ENCODE measurements at regions not wholly inside any gene's neighbourhood (a gene's known extent, or its start where the extent isn't known, plus 50 kb on each side); places are given as distances from the start of the nearest gene placed in this dataset.
"Not testable (repeated sequence)": the region's sequence is repeated elsewhere in the genome, so short reads cannot be mapped to it uniquely, and the experiment has no call there.

GRCh38 chr17:20873173-20873572 is 169.6 kb downstream of the USP22 start:
- intact Hi-C loops (cut with DNase I); H3K27me3 ChIP-seq (ENCODE audit: control insufficient read depth, insufficient read depth); H3K4me3 ChIP-seq (ENCODE audit: low read length); H3K4me1 ChIP-seq (ENCODE audit: control insufficient read depth, insufficient read depth, low read length); DNase-seq; ATAC-seq; H3K27ac ChIP-seq (ENCODE audit: low read length); H3K9me3 ChIP-seq (ENCODE audit: control insufficient read depth, low read length): not testable (repeated sequence)
- WGBS, result 81% methylated on average over 4 of the region's 4 CpGs

- H3K4me1 ChIP-seq (ENCODE audit: control insufficient read depth, insufficient read depth, low read length); H3K27me3 ChIP-seq (ENCODE audit: control insufficient read depth, insufficient read depth); H3K9me3 ChIP-seq (ENCODE audit: control insufficient read depth, low read length); intact Hi-C loops (cut with DNase I); H3K4me3 ChIP-seq (ENCODE audit: low read length); DNase-seq; ATAC-seq; H3K27ac ChIP-seq (ENCODE audit: low read length): not testable (repeated sequence)
- 74% methylated on average over 5 of the region's 5 CpGs for WGBS
These were observed 169.0 kb downstream of the USP22 start for GRCh38 chr17:20873688-20874328.

GRCh38 chr17:20877384-20877783 is 165.4 kb downstream of the USP22 start:
- H3K9me3 ChIP-seq (ENCODE audit: control insufficient read depth, low read length); DNase-seq; H3K27me3 ChIP-seq (ENCODE audit: control insufficient read depth, insufficient read depth); H3K4me3 ChIP-seq (ENCODE audit: low read length); H3K27ac ChIP-seq (ENCODE audit: low read length); H3K4me1 ChIP-seq (ENCODE audit: control insufficient read depth, insufficient read depth, low read length); ATAC-seq; intact Hi-C loops (cut with DNase I): not testable (repeated sequence)
- 81% methylated on average over 1 of the region's 1 CpG for WGBS

GRCh38 chr17:20890338-20890737 is 152.5 kb downstream of the USP22 start:
- intact Hi-C loops (cut with DNase I), result no loop called here
- H3K4me3 ChIP-seq (ENCODE audit: low read length), result no peak overlapping the region
- no peak for ATAC-seq
- H3K27ac ChIP-seq (ENCODE audit: low read length), result no peak overlapping the region
- H3K27me3 ChIP-seq (ENCODE audit: control insufficient read depth, insufficient read depth), result no peaks in the 10 kb centered on the region
- no peak for DNase-seq
- 80% methylated on average over 2 of the region's 2 CpGs for WGBS
- no peaks in the 10 kb centered on the region for H3K9me3 ChIP-seq (ENCODE audit: control insufficient read depth, low read length)
- H3K4me1 ChIP-seq (ENCODE audit: control insufficient read depth, insufficient read depth, low read length), result no peaks in the 10 kb centered on the region

GRCh38 chr17:20895426-20895825 is 147.4 kb downstream of the USP22 start:
- H3K27me3 ChIP-seq (ENCODE audit: control insufficient read depth, insufficient read depth); H3K9me3 ChIP-seq (ENCODE audit: control insufficient read depth, low read length); intact Hi-C loops (cut with DNase I); H3K27ac ChIP-seq (ENCODE audit: low read length); DNase-seq; H3K4me3 ChIP-seq (ENCODE audit: low read length); H3K4me1 ChIP-seq (ENCODE audit: control insufficient read depth, insufficient read depth, low read length): not testable (repeated sequence)
- ATAC-seq, result peak; percentile 25 to 38
- 98% methylated on average over 18 of the region's 18 CpGs for WGBS

- Histone ChIP-seq H3K27ac (ENCODE audit: low read length) (no peak overlapping the region), H3K9me3 (ENCODE audit: control insufficient read depth, low read length) (no peaks in the 10 kb centered on the region), H3K4me1 (ENCODE audit: control insufficient read depth, insufficient read depth, low read length) (no peaks in the 10 kb centered on the region), H3K4me3 (ENCODE audit: low read length) (no peak overlapping the region), H3K27me3 (ENCODE audit: control insufficient read depth, insufficient read depth) (no peaks in the 10 kb centered on the region)
- peak; percentile 26 to 43 for ATAC-seq
- intact Hi-C loops (cut with DNase I), result no loop called here
- whole genome bisulfite sequencing, result 65% methylated on average over 30 of the region's 30 CpGs
- peak; percentile 19 to 79 (median 62) for DNase-seq
These were observed 146.6 kb downstream of the USP22 start for GRCh38 chr17:20896153-20896649.

GRCh38 chr17:20898726-20899125 is 144.1 kb downstream of the USP22 start:
- H3K4me1 ChIP-seq (ENCODE audit: control insufficient read depth, insufficient read depth, low read length); ATAC-seq; H3K27me3 ChIP-seq (ENCODE audit: control insufficient read depth, insufficient read depth); H3K4me3 ChIP-seq (ENCODE audit: low read length); intact Hi-C loops (cut with DNase I); H3K27ac ChIP-seq (ENCODE audit: low read length); DNase-seq; H3K9me3 ChIP-seq (ENCODE audit: control insufficient read depth, low read length): not testable (repeated sequence)
- 57% methylated on average over 5 of the region's 5 CpGs for WGBS

GRCh38 chr17:20902496-20902895 is 140.3 kb downstream of the USP22 start:
- H3K4me3 ChIP-seq (ENCODE audit: low read length); H3K27me3 ChIP-seq (ENCODE audit: control insufficient read depth, insufficient read depth); H3K9me3 ChIP-seq (ENCODE audit: control insufficient read depth, low read length); ATAC-seq; intact Hi-C loops (cut with DNase I); H3K4me1 ChIP-seq (ENCODE audit: control insufficient read depth, insufficient read depth, low read length); H3K27ac ChIP-seq (ENCODE audit: low read length): not testable (repeated sequence)
- WGBS, result 34% methylated on average over 17 of the region's 17 CpGs
- peak in 1 of 3 donors; percentile 59 for DNase-seq

GRCh38 chr17:20903549-20903948 is 139.3 kb downstream of the USP22 start:
- intact Hi-C loops (cut with DNase I), result not testable (repeated sequence)
- WGBS, result 13% methylated on average over 1 of the region's 1 CpG

GRCh38 chr17:20908313-20909267 is 134.2 kb downstream of the USP22 start:
- H3K27me3 ChIP-seq (ENCODE audit: control insufficient read depth, insufficient read depth), result no peaks in the 10 kb centered on the region
- H3K4me1 ChIP-seq (ENCODE audit: control insufficient read depth, insufficient read depth, low read length), result no peaks in the 10 kb centered on the region
- peak; percentile 93 to 98 (median 97) for DNase-seq
- H3K27ac ChIP-seq (ENCODE audit: low read length), result peak overlapping the region; percentile 83
- no peaks in the 10 kb centered on the region for H3K9me3 ChIP-seq (ENCODE audit: control insufficient read depth, low read length)
- intact Hi-C loops (cut with DNase I), result no loop called here
- WGBS, result 10% methylated on average over 43 of the region's 43 CpGs
- H3K4me3 ChIP-seq (ENCODE audit: low read length), result peak overlapping the region; percentile 43
- peak; percentile 100 for ATAC-seq

More at GRCh38 chr17:20903549-20903948, 139.3 kb downstream of the USP22 start:
- H3K27me3 ChIP-seq (ENCODE audit: control insufficient read depth, insufficient read depth); H3K9me3 ChIP-seq (ENCODE audit: control insufficient read depth, low read length); H3K4me1 ChIP-seq (ENCODE audit: control insufficient read depth, insufficient read depth, low read length); H3K4me3 ChIP-seq (ENCODE audit: low read length); DNase-seq; H3K27ac ChIP-seq (ENCODE audit: low read length); ATAC-seq: not testable (repeated sequence)

GRCh38 chr17:20914658-20915057 is 128.2 kb downstream of the USP22 start:
- Histone ChIP-seq H3K27ac (ENCODE audit: low read length) (no peak overlapping the region), H3K27me3 (ENCODE audit: control insufficient read depth, insufficient read depth) (no peaks in the 10 kb centered on the region), H3K9me3 (ENCODE audit: control insufficient read depth, low read length) (no peaks in the 10 kb centered on the region), H3K4me3 (ENCODE audit: low read length) (no peak overlapping the region), H3K4me1 (ENCODE audit: control insufficient read depth, insufficient read depth, low read length) (no peaks in the 10 kb centered on the region)
- ATAC-seq, result no peak
- intact Hi-C loops (cut with DNase I), result loop anchor here in 1 of 4 donors (10.0 kb wide), 1 partner anchor 80 kb away; no protein-coding TSS in a partner anchor
- no peak for DNase-seq
- WGBS, result 46% methylated on average over 4 of the region's 4 CpGs

Data from right cardiac atrium (tissue), 5 donors.